Stimulated activated memory B cell treated with anti-CD40 and anti-IgM and Interleukin-4, amounts not matched to agents 10 μg/mL and 1 μg/mL and 100 μg/mL, for 72 hours (primary cell): ENCODE measurements at regions not wholly inside any gene's neighbourhood (a gene's known extent, or its start where the extent isn't known, plus 50 kb on each side); places are given as distances from the start of the nearest gene placed in this dataset.
"Not testable (repeated sequence)": the region's sequence is repeated elsewhere in the genome, so short reads cannot be mapped to it uniquely, and the experiment has no call there.

Experiments
- ATAC-seq: fragments of 150-1000 bp; cut with Tn5 transposase; 2 replicates; pipeline ENCODE4 v1.10.0; 2021
- H3K27ac Mint-ChIP-seq: one replicate; pipeline ENCODE4 v1.8.0; 2022; ENCODE audit warnings: mild to moderate bottlenecking, mixed read lengths
- H3K27me3 Mint-ChIP-seq: one replicate; pipeline ENCODE4 v1.8.0; 2022; ENCODE audit warnings: mixed read lengths
- H3K36me3 Mint-ChIP-seq: one replicate; pipeline ENCODE4 v1.8.0; 2022; ENCODE audit warnings: mixed read lengths
- H3K4me1 Mint-ChIP-seq: one replicate; pipeline ENCODE4 v1.8.0; 2022; ENCODE audit warnings: mixed read lengths
- H3K4me3 Mint-ChIP-seq: one replicate; pipeline ENCODE4 v1.8.0; 2022; ENCODE audit warnings: mild to moderate bottlenecking, moderate library complexity, mixed read lengths
- H3K9me3 Mint-ChIP-seq: one replicate; pipeline ENCODE4 v1.8.0; 2022; ENCODE audit warnings: mixed read lengths

- Mint-ChIP-seq H3K27me3 (no peaks in the 10 kb centered on the region), H3K36me3 (no peaks in the 10 kb centered on the region), H3K4me1 (no peaks in the 10 kb centered on the region), H3K9me3 (peaks cover 8% of the 10 kb centered on the region), H3K27ac (no peak overlapping the region), H3K4me3 (no peak overlapping the region)
- no peak for ATAC-seq
Measured at GRCh38 chr2:123614596-123614995, 410.5 kb upstream of the CNTNAP5 start.

DNA sequence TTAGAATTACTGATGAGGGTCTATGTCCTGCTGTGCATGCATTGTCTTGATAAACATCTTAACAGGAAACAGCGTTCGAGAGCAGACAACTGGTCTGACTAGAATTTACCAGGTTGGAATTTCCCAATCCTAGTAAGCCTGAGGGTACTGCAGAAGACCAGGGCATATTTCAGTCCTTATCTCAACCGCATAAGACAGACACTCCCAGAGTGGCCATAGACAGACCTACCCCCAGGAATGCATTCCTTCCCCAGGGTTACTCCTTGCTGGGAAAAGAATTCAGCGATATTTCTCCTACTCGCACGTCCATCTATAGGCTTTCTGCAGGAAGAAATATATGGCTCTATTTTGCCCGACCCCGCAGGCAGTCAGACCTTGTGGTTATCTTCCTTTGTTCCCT, 406.4 kb upstream of the CNTNAP5 start:
- H3K36me3 Mint-ChIP-seq, ATAC-seq, H3K4me1 Mint-ChIP-seq, H3K4me3 Mint-ChIP-seq, H3K27me3 Mint-ChIP-seq, H3K27ac Mint-ChIP-seq: not testable (repeated sequence)
- peaks cover 15% of the 10 kb centered on the region for H3K9me3 Mint-ChIP-seq

- H3K9me3 Mint-ChIP-seq, result peaks cover 7% of the 10 kb centered on the region
- H3K36me3 Mint-ChIP-seq, result no peaks in the 10 kb centered on the region
- ATAC-seq, result no peak
- H3K4me3 Mint-ChIP-seq, result no peak overlapping the region
- no peaks in the 10 kb centered on the region for H3K27me3 Mint-ChIP-seq
- H3K27ac Mint-ChIP-seq, result no peak overlapping the region
- no peaks in the 10 kb centered on the region for H3K4me1 Mint-ChIP-seq
Measured at GRCh38 chr2:123624816-123625215, 400.3 kb upstream of the CNTNAP5 start.

DNA sequence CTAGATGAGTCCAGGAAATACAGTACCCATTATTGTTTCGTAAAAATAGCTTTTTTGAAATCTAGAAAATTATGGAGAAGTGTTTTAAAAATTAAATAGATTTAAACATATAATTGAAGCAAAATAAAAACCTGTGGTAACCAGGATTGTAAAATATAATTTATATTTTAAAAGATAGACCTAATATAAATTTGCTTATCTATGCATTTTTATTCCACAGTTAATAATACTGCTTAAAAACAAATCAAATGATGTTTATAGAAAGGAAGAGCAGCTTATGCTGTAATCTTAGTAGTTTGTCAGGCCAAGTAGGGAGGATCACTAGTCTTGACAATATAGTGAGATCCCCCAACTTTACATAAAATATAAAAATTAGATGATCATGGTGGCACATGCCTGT, 388.9 kb upstream of the CNTNAP5 start:
- no peaks in the 10 kb centered on the region for H3K27me3 Mint-ChIP-seq
- H3K9me3 Mint-ChIP-seq, result peaks cover 5% of the 10 kb centered on the region

GRCh38 chr2:123640685-123641335, 384.3 kb upstream of the CNTNAP5 start:
- no peaks in the 10 kb centered on the region for H3K27me3 Mint-ChIP-seq
- ATAC-seq, result no peak
- no peaks in the 10 kb centered on the region for H3K4me1 Mint-ChIP-seq
- no peaks in the 10 kb centered on the region for H3K36me3 Mint-ChIP-seq
- peaks cover 2% of the 10 kb centered on the region for H3K9me3 Mint-ChIP-seq
- H3K27ac Mint-ChIP-seq, result no peak overlapping the region
- H3K4me3 Mint-ChIP-seq, result no peak overlapping the region

More for the DNA sequence above, 388.9 kb upstream of the CNTNAP5 start:
- Mint-ChIP-seq H3K4me1 (no peaks in the 10 kb centered on the region), H3K4me3 (no peak overlapping the region), H3K36me3 (no peaks in the 10 kb centered on the region), H3K27ac (no peak overlapping the region)
- no peak for ATAC-seq

DNA sequence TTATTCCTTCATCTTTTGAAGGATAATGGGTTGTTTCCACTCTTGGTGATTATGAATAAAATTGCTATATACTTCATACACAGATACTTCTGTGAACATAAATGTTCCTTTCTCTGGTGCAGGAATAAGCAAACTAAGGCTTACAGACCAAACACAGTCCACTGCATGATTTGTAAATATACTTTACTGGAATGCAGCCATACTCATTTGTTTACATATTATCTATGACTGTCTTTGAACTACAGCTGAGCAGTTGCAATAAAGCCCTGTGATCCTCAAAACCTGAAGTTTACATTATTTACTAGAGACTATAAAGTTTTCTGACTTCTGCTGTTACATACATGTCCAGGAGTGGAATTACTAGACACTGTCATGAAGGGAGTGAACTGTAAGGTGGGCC, 381.0 kb upstream of the CNTNAP5 start:
- Mint-ChIP-seq H3K4me3 (no peak overlapping the region), H3K27ac (no peak overlapping the region), H3K36me3 (no peaks in the 10 kb centered on the region), H3K4me1 (no peaks in the 10 kb centered on the region), H3K9me3 (peaks cover 2% of the 10 kb centered on the region), H3K27me3 (no peaks in the 10 kb centered on the region)
- no peak for ATAC-seq

DNA sequence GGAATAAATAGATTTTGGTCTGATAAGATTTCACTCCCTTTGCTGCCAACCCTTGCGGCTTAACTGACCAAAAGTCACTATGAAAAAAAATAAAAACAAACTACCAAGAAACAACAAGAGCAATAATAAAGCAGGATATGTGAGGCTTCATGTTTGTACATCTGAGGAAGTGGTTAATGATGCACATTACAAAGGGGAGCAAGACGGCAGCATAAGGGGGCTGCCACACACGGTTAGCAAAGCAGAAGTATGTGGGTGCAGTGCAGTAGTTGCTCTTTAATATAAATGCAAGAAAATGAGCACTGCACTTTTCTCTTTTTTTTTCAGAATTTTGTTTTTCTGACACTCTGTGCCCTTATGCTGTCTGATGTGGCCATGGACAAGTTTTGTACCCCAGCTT, 377.1 kb upstream of the CNTNAP5 start:
- Mint-ChIP-seq H3K4me3 (no peak overlapping the region), H3K4me1 (no peaks in the 10 kb centered on the region), H3K36me3 (no peaks in the 10 kb centered on the region), H3K9me3 (no peaks in the 10 kb centered on the region), H3K27ac (no peak overlapping the region), H3K27me3 (no peaks in the 10 kb centered on the region)
- no peak for ATAC-seq

DNA sequence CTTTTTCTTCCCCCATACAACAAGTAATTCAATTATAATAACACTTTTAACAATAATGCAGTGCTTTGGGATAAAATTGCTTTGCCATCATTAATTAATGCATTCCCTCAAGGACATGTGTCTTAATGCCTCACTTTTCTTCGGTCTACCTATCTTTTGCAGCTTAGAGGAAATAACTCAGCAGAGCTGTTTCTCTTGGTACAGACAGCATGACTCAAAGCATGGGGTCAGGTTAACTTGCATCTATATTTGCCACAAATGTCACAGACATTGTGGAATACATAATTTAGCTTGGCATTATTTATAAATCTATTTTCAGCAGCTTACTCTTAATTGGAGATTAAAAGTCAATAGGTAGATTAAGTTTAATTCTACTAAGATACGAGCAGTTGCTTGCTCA, 376.1 kb upstream of the CNTNAP5 start:
- Mint-ChIP-seq H3K4me3 (no peak overlapping the region), H3K27me3 (no peaks in the 10 kb centered on the region), H3K4me1 (no peaks in the 10 kb centered on the region), H3K27ac (no peak overlapping the region), H3K9me3 (no peaks in the 10 kb centered on the region), H3K36me3 (no peaks in the 10 kb centered on the region)
- no peak for ATAC-seq

DNA sequence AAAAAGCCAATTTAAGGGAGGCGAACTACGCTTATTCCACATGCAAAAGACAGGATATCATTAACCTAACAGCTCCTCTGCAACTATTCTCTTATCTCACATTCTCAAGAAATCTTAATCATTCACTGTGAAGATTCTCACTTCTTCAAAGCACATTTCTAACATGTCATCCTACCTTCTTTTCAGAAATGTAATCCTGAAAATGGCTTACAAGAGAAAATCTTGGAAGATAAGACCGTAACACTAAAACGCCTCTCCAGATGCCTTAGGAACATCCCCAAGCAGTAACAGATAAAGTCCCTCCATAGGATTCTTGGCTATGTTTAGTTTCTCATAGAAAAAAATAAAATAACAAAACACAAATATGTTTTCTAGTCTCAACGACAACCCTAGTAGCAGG, 373.9 kb upstream of the CNTNAP5 start:
- Mint-ChIP-seq H3K4me1 (no peaks in the 10 kb centered on the region), H3K4me3 (no peak overlapping the region), H3K36me3 (no peaks in the 10 kb centered on the region), H3K27ac (no peak overlapping the region), H3K27me3 (no peaks in the 10 kb centered on the region), H3K9me3 (no peaks in the 10 kb centered on the region)
- ATAC-seq, result no peak

DNA sequence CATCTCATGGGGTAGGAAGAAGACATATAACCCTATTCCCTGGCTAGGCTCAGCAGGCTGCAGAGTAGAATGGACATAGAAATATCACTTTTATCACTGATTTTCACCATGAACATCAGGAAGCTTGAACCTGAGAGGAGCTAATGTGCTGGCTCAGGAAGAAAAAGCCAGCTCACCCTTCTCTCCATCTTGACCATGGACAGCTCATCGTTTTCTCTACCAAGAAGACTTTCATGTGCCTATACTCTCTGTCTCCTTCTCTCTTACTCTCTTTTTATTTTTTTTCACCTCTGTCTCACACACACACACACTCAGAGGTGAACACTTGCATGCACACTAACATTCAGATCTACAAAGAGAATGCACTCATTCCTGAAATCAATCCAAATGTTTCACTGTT, 372.8 kb upstream of the CNTNAP5 start:
- H3K9me3 Mint-ChIP-seq, result no peaks in the 10 kb centered on the region
- no peaks in the 10 kb centered on the region for H3K27me3 Mint-ChIP-seq
- ATAC-seq, result no peak
- no peaks in the 10 kb centered on the region for H3K36me3 Mint-ChIP-seq
- H3K27ac Mint-ChIP-seq, result no peak overlapping the region
- H3K4me1 Mint-ChIP-seq, result no peaks in the 10 kb centered on the region
- no peak overlapping the region for H3K4me3 Mint-ChIP-seq

GRCh38 chr2:123656590-123656989, 368.5 kb upstream of the CNTNAP5 start:
- H3K9me3 Mint-ChIP-seq, result peaks cover 18% of the 10 kb centered on the region
- H3K4me3 Mint-ChIP-seq, result no peak overlapping the region
- no peak overlapping the region for H3K27ac Mint-ChIP-seq

GRCh38 chr2:123659120-123659519, 366.0 kb upstream of the CNTNAP5 start:
- H3K27ac Mint-ChIP-seq, result no peak overlapping the region
- no peak for ATAC-seq
- no peak overlapping the region for H3K4me3 Mint-ChIP-seq
- H3K36me3 Mint-ChIP-seq, result no peaks in the 10 kb centered on the region
- H3K9me3 Mint-ChIP-seq, result peaks cover 18% of the 10 kb centered on the region
- no peaks in the 10 kb centered on the region for H3K4me1 Mint-ChIP-seq
- no peaks in the 10 kb centered on the region for H3K27me3 Mint-ChIP-seq

More at GRCh38 chr2:123656590-123656989, 368.5 kb upstream of the CNTNAP5 start:
- no peaks in the 10 kb centered on the region for H3K4me1 Mint-ChIP-seq
- no peaks in the 10 kb centered on the region for H3K27me3 Mint-ChIP-seq
- ATAC-seq, result no peak
- no peaks in the 10 kb centered on the region for H3K36me3 Mint-ChIP-seq

- Mint-ChIP-seq H3K9me3 (peaks cover 3% of the 10 kb centered on the region), H3K36me3 (no peaks in the 10 kb centered on the region), H3K27me3 (no peaks in the 10 kb centered on the region), H3K4me3 (no peak overlapping the region), H3K4me1 (no peaks in the 10 kb centered on the region), H3K27ac (no peak overlapping the region)
- ATAC-seq, result no peak
Measured at GRCh38 chr2:123670286-123670685, 354.8 kb upstream of the CNTNAP5 start.

- not testable (repeated sequence) for H3K27me3 Mint-ChIP-seq, H3K27ac Mint-ChIP-seq, H3K4me1 Mint-ChIP-seq, H3K4me3 Mint-ChIP-seq, H3K36me3 Mint-ChIP-seq, H3K9me3 Mint-ChIP-seq, ATAC-seq
Measured at GRCh38 chr2:123683797-123684196, 341.3 kb upstream of the CNTNAP5 start.

GRCh38 chr2:123687064-123687463, 338.0 kb upstream of the CNTNAP5 start:
- peaks cover 5% of the 10 kb centered on the region for H3K9me3 Mint-ChIP-seq
- H3K27ac Mint-ChIP-seq, result no peak overlapping the region
- H3K4me1 Mint-ChIP-seq, result no peaks in the 10 kb centered on the region
- ATAC-seq, result no peak
- no peaks in the 10 kb centered on the region for H3K36me3 Mint-ChIP-seq
- no peaks in the 10 kb centered on the region for H3K27me3 Mint-ChIP-seq
- H3K4me3 Mint-ChIP-seq, result no peak overlapping the region

GRCh38 chr2:123688231-123688940, 336.7 kb upstream of the CNTNAP5 start:
- Mint-ChIP-seq H3K27ac (no peak overlapping the region), H3K36me3 (no peaks in the 10 kb centered on the region), H3K4me3 (no peak overlapping the region), H3K4me1 (no peaks in the 10 kb centered on the region), H3K27me3 (no peaks in the 10 kb centered on the region), H3K9me3 (no peaks in the 10 kb centered on the region)
- no peak for ATAC-seq
